Esophagus muscularis mucosa (tissue), 4 donors: ENCODE measurements at regions not wholly inside any gene's neighbourhood (a gene's known extent, or its start where the extent isn't known, plus 50 kb on each side); places are given as distances from the start of the nearest gene placed in this dataset.
"Not testable (repeated sequence)": the region's sequence is repeated elsewhere in the genome, so short reads cannot be mapped to it uniquely, and the experiment has no call there.

Experiments
- DNase-seq: peaks from one replicate; pipeline ENCODE4 v3.0.0-alpha.2; 2017; ENCODE audit errors: extremely low spot score
- H3K27ac ChIP-seq, 4 donors: fragments of 200-600 bp; sonication (generic); replicated peaks in 1 of 4; 1 replicate in 3 of 4; 2 replicates in 1 of 4; pipeline ENCODE4 v1.5.1; 2016 to 2019; ENCODE audit warnings: mild to moderate bottlenecking in 1 of 4
- H3K27me3 ChIP-seq, 4 donors: fragments of 200-600 bp; sonication (generic); one replicate each; pipeline versions ENCODE4 v1.5.1 to v1.6.0; 2016 to 2019
- H3K36me3 ChIP-seq, 4 donors: fragments of 200-600 bp; sonication (generic); one replicate each; pipeline ENCODE4 v1.5.1; 2016 to 2019
- H3K4me1 ChIP-seq, 4 donors: fragments of 200-600 bp; sonication (generic); one replicate each; pipeline ENCODE4 v1.5.1; 2016 to 2019
- H3K4me3 ChIP-seq, 4 donors: fragments of 200-600 bp; sonication (generic); 1 replicate in 2 of 4; 2 replicates in 2 of 4; pipeline ENCODE4 v1.5.1; 2016 to 2019; ENCODE audit warnings: mild to moderate bottlenecking in 4 of 4, moderate library complexity in 1 of 4
- H3K9me3 ChIP-seq, 4 donors: fragments of 200-600 bp; sonication (generic); 1 replicate in 3 of 4; 2 replicates in 1 of 4; pipeline ENCODE4 v1.5.1; 2016 to 2019
- EP300 ChIP-seq: sonication (generic); formaldehyde crosslinking; IDR thresholded peaks from one replicate; pipeline ENCODE4 v1.6.1; 2017; ENCODE audit warnings: antibody characterized with exemption
- POLR2A ChIP-seq: fragments of 450-650 bp; IDR thresholded peaks from one replicate; pipeline ENCODE4 v1.6.1; 2017; ENCODE audit warnings: antibody characterized with exemption, moderate library complexity, mild to moderate bottlenecking, low read depth
- POLR2AphosphoS5 ChIP-seq, 2 donors: sonication (generic); formaldehyde crosslinking; IDR thresholded peaks; one replicate each; pipeline ENCODE4 v1.6.1; 2017; ENCODE audit warnings: antibody characterized with exemption in 2 of 2
- whole genome bisulfite sequencing: methylation state at CpG from one replicate; pipeline ENCODE4 v1.1.5; 2018; 5-methylcytosine and 5-hydroxymethylcytosine counted together
- intact Hi-C: fragments of 100-400 bp; cut with DNase I; formaldehyde crosslinking; loops from one replicate; pipeline ENCODE4 v1.15.1; 2023
- TF ChIP-seq, protein P1 (sequence below), 3 experiments: fragments of 200-600 bp in 2 of 3; fragments of 450-650 bp in 1 of 3; sonication (generic) in 2 of 3; IDR thresholded peaks; one replicate each; pipeline ENCODE4 v1.5.1; 2017 to 2019; ENCODE audit warnings: antibody characterized with exemption in 3 of 3, mild to moderate bottlenecking in 2 of 3, moderate library complexity in 1 of 3

DNA sequence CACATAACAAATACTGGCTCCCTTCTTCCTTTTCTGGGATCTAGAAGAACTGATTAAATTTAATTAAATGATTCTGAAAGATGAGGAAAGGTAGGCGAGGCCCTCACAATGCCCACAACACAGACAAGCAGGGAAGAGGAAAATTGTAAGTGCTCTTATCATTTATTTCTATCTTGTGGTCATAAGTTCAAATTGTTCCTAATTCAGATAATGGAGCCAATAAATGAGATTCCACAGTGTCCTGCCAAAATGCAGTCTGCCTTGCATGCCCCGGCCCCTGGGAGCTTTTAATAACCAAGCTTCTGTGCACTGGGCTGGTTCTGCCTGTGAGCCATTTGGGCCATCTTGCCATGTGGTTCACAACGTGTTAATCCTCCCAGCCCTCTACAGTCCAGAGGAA, 97.0 kb downstream of the CMC2 start:
- Histone ChIP-seq H3K9me3 (peaks cover 0 to 10% (median 0%) of the 10 kb centered on the region in 4 donors), H3K27ac (no peak overlapping the region), H3K4me1 (no peaks in the 10 kb centered on the region), H3K27me3 (peaks cover 0 to 3% (median 0%) of the 10 kb centered on the region in 4 donors), H3K36me3 (no peaks in the 10 kb centered on the region), H3K4me3 (no peak overlapping the region)
- intact Hi-C loops, result no loop called here
- no peak for DNase-seq
- no peak for TF ChIP-seq POLR2A
- WGBS, result 41% methylated on average over 3 of the region's 3 CpGs

GRCh38 chr16:80906169-80906568, 100.5 kb downstream of the CMC2 start:
- H3K27me3 ChIP-seq, H3K9me3 ChIP-seq, H3K4me1 ChIP-seq, H3K4me3 ChIP-seq, H3K27ac ChIP-seq, intact Hi-C loops, H3K36me3 ChIP-seq, DNase-seq: not testable (repeated sequence)
- WGBS, result 95% methylated on average over 2 of the region's 2 CpGs

DNA sequence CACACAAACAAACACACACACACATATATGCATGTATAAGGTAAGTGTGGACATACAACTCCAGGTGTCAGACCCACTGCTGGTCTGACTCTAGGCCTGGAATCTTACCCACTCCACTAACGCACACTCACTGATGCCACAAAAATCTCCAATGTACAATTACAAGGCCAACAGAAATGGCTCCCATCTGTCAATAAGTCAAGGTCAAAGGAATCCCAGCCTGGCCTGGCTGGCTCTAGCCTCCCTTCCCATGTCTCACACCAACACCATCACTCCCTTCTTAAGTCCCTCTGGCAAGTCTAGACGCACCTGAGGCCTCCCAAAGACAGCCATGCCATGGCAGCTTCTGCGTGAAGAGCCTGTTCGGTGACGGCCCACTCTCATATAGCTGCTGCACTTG, 99.2 kb upstream of the CDYL2 start:
- Histone ChIP-seq H3K36me3 (no peaks in the 10 kb centered on the region), H3K27ac (no peak overlapping the region), H3K9me3 (no peaks in the 10 kb centered on the region), H3K4me1 (peaks cover 3 to 17% (median 13%) of the 10 kb centered on the region in 4 donors), H3K27me3 (no peaks in the 10 kb centered on the region), H3K4me3 (no peak overlapping the region)
- TF ChIP-seq, protein P1, sequence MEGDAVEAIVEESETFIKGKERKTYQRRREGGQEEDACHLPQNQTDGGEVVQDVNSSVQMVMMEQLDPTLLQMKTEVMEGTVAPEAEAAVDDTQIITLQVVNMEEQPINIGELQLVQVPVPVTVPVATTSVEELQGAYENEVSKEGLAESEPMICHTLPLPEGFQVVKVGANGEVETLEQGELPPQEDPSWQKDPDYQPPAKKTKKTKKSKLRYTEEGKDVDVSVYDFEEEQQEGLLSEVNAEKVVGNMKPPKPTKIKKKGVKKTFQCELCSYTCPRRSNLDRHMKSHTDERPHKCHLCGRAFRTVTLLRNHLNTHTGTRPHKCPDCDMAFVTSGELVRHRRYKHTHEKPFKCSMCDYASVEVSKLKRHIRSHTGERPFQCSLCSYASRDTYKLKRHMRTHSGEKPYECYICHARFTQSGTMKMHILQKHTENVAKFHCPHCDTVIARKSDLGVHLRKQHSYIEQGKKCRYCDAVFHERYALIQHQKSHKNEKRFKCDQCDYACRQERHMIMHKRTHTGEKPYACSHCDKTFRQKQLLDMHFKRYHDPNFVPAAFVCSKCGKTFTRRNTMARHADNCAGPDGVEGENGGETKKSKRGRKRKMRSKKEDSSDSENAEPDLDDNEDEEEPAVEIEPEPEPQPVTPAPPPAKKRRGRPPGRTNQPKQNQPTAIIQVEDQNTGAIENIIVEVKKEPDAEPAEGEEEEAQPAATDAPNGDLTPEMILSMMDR (IDR thresholded peaks at IDR 0.05), result no peak
- no peak for TF ChIP-seq POLR2AphosphoS5 (IDR thresholded peaks at IDR 0.05)
- TF ChIP-seq POLR2A, result no peak
- no peak for TF ChIP-seq EP300
- WGBS, result 94% methylated on average over 5 of the region's 5 CpGs
- no peak for DNase-seq
- intact Hi-C loops, result no loop called here

DNA sequence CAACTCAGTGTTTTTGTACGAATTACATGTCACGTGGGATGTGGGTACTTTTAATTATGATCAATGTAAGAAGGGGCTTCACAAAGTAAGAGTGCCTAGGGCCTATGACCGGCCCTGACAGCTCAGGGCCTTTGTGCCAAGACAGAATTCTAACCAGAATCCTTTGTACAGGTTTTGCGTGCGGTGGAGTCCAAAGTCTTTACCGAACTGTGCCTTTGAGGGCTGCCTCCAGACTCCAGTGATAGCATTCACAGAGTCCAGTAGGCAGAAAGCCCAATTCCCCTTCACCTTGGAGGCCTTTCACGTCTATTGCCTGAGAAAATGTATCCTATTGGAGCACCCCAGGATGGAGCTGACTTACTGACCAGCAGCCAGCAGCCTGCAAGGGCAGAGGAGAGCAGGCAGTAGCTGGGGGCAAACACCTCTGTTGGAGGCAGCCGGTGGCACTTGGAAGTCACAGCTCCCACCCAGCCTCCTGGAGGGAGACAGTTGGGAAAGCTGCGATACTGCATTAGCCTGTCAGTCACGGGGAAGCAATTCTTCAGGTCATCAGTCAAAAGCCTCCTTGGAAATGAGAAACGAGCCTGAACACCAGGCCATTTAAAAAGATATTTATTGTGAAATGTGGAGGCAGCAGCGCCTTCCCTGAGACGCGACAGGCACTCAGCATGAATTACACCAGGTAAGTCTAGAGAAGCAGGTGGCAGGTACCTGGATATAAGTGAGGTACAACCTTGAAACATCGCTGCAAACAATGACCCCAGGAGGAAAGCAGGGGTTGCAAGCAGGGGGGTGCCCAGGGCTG, 98.1 kb upstream of the CDYL2 start:
- Histone ChIP-seq H3K27me3 (no peaks in the 10 kb centered on the region), H3K9me3 (no peaks in the 10 kb centered on the region), H3K36me3 (no peaks in the 10 kb centered on the region), H3K4me3 (no peak overlapping the region), H3K27ac (no peak overlapping the region), H3K4me1 (peaks cover 3 to 17% (median 13%) of the 10 kb centered on the region in 4 donors)
- 85% methylated on average over 14 of the region's 15 CpGs for WGBS
- no peak for DNase-seq
- TF ChIP-seq, protein P1 (IDR thresholded peaks at IDR 0.05), result no peak
- TF ChIP-seq EP300 (no peak), POLR2A (no peak), POLR2AphosphoS5 (IDR thresholded peaks at IDR 0.05) (no peak)
- intact Hi-C loops, result no loop called here

- H3K4me3 ChIP-seq, result peak overlapping the region in 2 of 4 donors; percentile 5 to 13
- WGBS, result 80% methylated on average over 7 of the region's 8 CpGs
Measured at GRCh38 chr16:80900593-80900954, 96.2 kb upstream of the CDYL2 start.

More at GRCh38 chr16:80900593-80900954, 96.2 kb upstream of the CDYL2 start:
- Histone ChIP-seq H3K9me3 (no peaks in the 10 kb centered on the region), H3K4me1 (peaks cover 3 to 17% (median 13%) of the 10 kb centered on the region in 4 donors), H3K36me3 (no peaks in the 10 kb centered on the region), H3K27ac (peak overlapping the region; percentile 13 to 32 (median 25)), H3K27me3 (no peaks in the 10 kb centered on the region)
- DNase-seq, result no peak
- TF ChIP-seq, protein P1 (IDR thresholded peaks at IDR 0.05), result no peak
- TF ChIP-seq POLR2A, result no peak
- TF ChIP-seq EP300, result no peak
- TF ChIP-seq POLR2AphosphoS5 (IDR thresholded peaks at IDR 0.05), result no peak
- intact Hi-C loops, result no loop called here
